ENCODE measurements at regions not wholly inside any gene's neighbourhood (a gene's known extent, or its start where the extent isn't known, plus 50 kb on each side); places are given as distances from the start of the nearest gene placed in this dataset.

- DNase-seq (ENCODE audit: low read depth, low spot score), result no peak
Measured at GRCh38 chr13:80755910-80756309, 415.0 kb upstream of the SPRY2 start.

GRCh38 chr13:80754441-80754840 lies 413.5 kb upstream of the SPRY2 start:
- no peak for DNase-seq (ENCODE audit: low read depth, low spot score)

GRCh38 chr13:80753866-80754265 lies 412.9 kb upstream of the SPRY2 start:
- no peak for DNase-seq (ENCODE audit: low read depth, low spot score)

- no peak for DNase-seq (ENCODE audit: low read depth, low spot score)
Measured at GRCh38 chr13:80751854-80752253, 410.9 kb upstream of the SPRY2 start.

- no peak for DNase-seq (ENCODE audit: low read depth, low spot score)
Measured at GRCh38 chr13:80744147-80744914, 403.4 kb upstream of the SPRY2 start.

- no peak for DNase-seq (ENCODE audit: low read depth, low spot score)
Measured at GRCh38 chr13:80742033-80742432, 401.1 kb upstream of the SPRY2 start.

GRCh38 chr13:80740071-80740470 lies 399.1 kb upstream of the SPRY2 start:
- no peak for DNase-seq (ENCODE audit: low read depth, low spot score)

- DNase-seq (ENCODE audit: low read depth, low spot score), result no peak
Measured at GRCh38 chr13:80737513-80737912, 396.6 kb upstream of the SPRY2 start.

GRCh38 chr13:80727321-80727975 lies 386.5 kb upstream of the SPRY2 start:
- no peak for DNase-seq (ENCODE audit: low read depth, low spot score)

GRCh38 chr13:80726868-80727267 lies 385.9 kb upstream of the SPRY2 start:
- DNase-seq (ENCODE audit: low read depth, low spot score), result no peak

- DNase-seq (ENCODE audit: low read depth, low spot score), result no peak
Measured at GRCh38 chr13:80721689-80722088, 380.8 kb upstream of the SPRY2 start.

- DNase-seq (ENCODE audit: low read depth, low spot score), result no peak
Measured at GRCh38 chr13:80718970-80719369, 378.0 kb upstream of the SPRY2 start.

- no peak for DNase-seq (ENCODE audit: low read depth, low spot score)
Measured at GRCh38 chr13:80717776-80718175, 376.9 kb upstream of the SPRY2 start.

GRCh38 chr13:80716610-80717081 lies 375.7 kb upstream of the SPRY2 start:
- DNase-seq (ENCODE audit: low read depth, low spot score), result no peak

GRCh38 chr13:80712026-80712425 lies 371.1 kb upstream of the SPRY2 start:
- DNase-seq (ENCODE audit: low read depth, low spot score), result no peak

- DNase-seq (ENCODE audit: low read depth, low spot score), result no peak
Measured at GRCh38 chr13:80708791-80709190, 367.9 kb upstream of the SPRY2 start.

- DNase-seq (ENCODE audit: low read depth, low spot score), result no peak
Measured at GRCh38 chr13:80707000-80707983, 366.4 kb upstream of the SPRY2 start.

GRCh38 chr13:80706164-80706471 lies 365.2 kb upstream of the SPRY2 start:
- DNase-seq (ENCODE audit: low read depth, low spot score), result no peak

GRCh38 chr13:80705371-80706163 lies 364.6 kb upstream of the SPRY2 start:
- no peak for DNase-seq (ENCODE audit: low read depth, low spot score)

GRCh38 chr13:80704369-80704768 lies 363.4 kb upstream of the SPRY2 start:
- no peak for DNase-seq (ENCODE audit: low read depth, low spot score)

GRCh38 chr13:80695841-80696240 lies 354.9 kb upstream of the SPRY2 start:
- no peak for DNase-seq (ENCODE audit: low read depth, low spot score)
